HG03139 (cell line): ENCODE measurements at regions not wholly inside any gene's neighbourhood (a gene's known extent, or its start where the extent isn't known, plus 50 kb on each side); places are given as distances from the start of the nearest gene placed in this dataset.
"Not testable (repeated sequence)": the region's sequence is repeated elsewhere in the genome, so short reads cannot be mapped to it uniquely, and the experiment has no call there.

Experiments
- ATAC-seq: cut with Tn5 transposase; IDR thresholded peaks from one replicate; pipeline ENCODE4 v1.9.1; 2021; ENCODE audit not compliant: unreplicated experiment

DNA sequence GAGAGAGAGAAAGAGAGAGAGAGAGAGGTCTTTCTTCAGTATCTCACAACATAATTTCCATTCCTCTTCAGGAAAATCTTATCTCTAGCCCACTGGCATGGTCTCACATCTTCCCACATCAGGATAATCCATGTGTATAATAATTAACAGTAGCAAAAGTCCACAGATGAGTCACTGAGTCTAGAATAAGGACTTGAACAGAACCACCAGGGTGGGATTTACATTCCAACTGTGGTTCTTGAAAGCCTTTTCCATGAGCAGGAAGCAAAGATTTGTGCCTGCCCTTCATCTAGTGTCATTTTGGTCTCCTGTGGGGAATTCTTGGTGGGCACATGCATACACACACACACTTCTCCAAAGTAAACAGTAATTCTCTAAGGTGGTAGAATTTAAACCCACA is 107.1 kb upstream of the TCF4 start:
- ATAC-seq = no peak

DNA sequence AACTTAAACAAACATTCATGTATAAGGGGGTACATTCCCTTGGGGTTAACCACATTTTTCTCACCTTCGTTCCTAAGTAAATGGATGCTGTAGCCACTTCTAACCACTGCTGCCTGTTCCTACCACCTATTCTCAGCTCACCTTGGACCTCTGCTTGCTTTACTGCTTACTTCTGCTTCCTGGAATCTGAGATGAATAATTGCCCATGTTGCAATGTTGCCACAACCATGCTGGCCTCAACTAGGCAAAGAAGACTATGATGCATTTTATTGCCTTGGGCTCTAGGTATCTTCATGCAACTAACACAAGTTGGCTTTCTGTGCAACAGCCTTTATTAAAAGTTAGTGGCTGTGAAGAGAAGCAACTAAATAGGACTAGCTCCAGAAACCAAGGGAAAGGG is 106.3 kb upstream of the TCF4 start:
- no peak for ATAC-seq

DNA sequence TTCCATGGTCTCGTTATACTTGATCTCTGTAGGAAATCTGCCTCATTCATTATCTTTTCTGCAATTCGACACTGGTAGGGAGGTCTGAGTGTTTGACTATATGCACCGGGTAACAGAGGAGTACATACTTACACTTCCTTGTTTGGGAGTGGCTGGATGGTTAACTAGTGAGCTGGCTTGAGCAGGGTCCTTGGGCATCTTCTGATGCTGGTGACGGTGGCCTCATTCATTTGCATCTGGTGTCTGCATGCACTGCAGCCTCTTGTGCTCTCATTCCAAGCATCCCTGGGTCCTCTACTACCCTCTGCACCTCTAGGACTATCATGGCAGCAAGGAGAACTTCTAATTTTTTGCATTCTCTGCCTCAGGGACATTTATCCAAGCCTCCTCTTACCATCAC is 100.0 kb upstream of the TCF4 start:
- no peak for ATAC-seq

DNA sequence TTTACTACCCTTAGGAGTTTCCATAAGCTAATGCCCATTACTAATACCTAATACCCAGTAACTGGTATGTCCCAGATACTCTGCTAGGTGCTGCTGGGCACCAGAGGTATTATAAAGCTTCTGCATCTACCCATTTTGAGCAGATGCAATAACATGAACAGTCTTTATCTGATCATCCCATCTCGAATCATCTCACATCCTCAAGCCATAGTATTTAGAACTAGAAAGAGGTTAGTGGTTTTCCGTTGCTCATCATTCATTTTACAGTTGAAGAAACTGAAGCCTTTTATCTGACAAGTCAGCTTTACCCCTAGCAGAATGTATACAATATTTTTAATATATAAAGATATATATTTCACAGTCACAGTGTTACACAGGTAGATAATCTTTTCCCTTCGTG is 99.1 kb upstream of the TCF4 start:
- ATAC-seq = no peak

- ATAC-seq = no peak
Observed at GRCh38 chr18:55685638-55686037, 97.6 kb upstream of the TCF4 start.

GRCh38 chr18:55672574-55673361 is 84.8 kb upstream of the TCF4 start:
- no peak for ATAC-seq

DNA sequence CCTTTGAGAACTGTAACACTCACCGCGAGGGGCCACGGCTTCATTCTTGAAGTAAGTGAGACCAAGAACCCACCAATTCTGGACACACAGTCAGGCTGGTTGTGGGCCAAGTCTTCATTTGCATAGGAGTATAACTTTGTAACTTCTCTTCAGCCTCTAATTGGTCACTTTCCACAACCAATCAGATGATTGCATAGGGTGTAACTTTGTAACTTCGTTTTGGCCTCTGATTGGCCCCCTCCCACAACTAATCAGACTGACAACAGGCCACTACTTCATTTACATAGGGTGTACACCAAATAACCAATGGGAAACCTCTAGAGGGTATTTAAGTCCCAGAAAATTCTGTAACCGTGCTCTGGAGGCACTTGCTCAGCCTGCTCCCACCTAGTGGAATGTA is 77.5 kb upstream of the TCF4 start:
- ATAC-seq = no peak

GRCh38 chr18:55664758-55665400 is 76.9 kb upstream of the TCF4 start:
- ATAC-seq = not testable (repeated sequence)

- no peak for ATAC-seq
Observed at GRCh38 chr18:55663891-55664290, 75.9 kb upstream of the TCF4 start.

DNA sequence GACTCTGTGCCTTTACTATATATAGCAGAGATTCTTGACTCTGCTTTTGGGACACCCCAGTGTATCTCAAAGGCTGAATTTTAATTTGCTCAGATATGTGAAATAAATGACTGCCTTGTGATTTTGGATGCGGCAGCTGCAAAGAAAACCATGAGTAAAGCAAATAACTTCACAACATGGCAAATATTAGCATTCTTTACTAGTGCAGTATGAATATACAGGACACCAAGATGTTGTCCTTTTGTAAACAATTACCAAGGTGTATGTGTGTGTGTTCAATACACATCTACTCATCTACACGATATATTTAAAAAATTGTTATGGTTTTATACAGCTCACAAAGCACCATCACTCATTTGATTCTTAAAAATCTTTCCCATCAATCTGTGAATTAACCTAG is 70.6 kb upstream of the TCF4 start:
- no peak for ATAC-seq

DNA sequence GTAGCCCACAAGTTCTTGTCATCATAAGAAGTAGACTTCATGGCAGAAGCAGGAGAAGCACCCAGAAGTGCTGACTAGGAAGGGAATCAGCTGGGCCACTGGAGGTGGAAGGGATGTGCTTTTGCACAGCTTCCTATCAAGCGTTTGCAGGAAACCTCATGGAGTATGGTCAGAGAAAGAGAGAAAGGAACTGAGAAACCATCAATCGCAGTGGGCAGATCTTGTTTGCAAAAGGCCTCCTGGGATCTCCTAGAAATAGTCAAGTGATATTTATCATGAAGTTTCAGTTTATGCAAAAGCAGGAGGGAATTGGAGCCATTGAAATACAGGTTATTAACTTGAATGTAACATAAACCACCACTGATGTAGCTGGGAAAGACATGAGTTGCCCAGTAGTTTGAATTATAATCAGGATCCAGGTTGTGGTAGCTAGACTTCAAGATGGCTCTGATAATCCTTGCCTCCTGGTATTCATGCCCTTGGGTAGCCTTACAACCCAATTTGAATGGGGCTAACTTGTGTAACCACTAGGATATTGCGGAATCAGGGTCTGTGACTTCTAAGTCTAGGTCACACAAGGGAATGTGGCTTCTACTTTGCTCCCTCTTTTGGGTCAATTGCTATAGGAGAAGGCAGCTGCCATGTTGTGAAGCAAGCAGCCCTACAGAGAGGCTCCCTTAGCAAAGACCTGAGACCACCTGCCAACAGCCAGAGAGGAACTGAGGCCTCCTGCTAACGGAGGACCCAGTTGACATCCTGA is 69.8 kb upstream of the TCF4 start:
- no peak for ATAC-seq

DNA sequence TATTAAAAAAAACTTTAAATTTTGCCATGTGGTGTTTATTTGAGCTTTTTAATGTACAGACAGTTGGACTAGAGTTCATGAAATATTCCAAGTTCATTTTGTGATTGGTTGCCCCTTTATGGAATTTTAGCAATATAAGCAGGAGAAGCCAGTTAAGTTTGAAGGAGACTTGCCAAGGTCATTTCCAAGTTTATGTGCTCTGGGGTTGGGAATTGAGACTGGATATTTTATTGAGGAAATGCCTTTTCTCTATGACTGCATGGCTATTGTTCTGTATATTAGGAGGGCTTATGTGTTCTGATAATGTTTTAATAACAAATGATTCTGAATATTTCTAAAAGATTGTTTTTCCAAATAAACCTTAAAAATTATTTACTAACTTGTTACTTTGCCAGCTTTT is 67.0 kb upstream of the TCF4 start:
- no peak for ATAC-seq

GRCh38 chr18:55651236-55651635 is 63.2 kb upstream of the TCF4 start:
- ATAC-seq = no peak

GRCh38 chr18:55650363-55650870 is 62.4 kb upstream of the TCF4 start:
- ATAC-seq = no peak

GRCh38 chr18:55647331-55647730 is 59.3 kb upstream of the TCF4 start:
- no peak for ATAC-seq

DNA sequence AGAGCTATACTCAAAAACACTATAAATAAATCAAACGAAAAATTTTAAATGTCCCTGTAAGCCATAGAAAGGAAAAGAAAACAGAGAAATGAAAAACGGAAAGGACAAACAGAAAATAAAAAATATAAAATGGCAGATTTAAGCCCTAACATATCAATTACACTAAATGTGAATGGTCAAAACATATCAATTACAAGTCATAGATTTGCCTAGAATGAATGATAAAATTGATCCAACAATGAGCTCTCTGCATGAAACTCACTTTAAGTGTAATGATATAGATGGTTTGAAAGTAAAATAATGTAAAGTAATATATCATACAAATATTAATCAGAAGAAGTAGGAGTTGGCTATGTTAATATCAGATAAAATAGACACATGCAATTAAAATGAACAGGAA is 54.2 kb upstream of the TCF4 start:
- ATAC-seq = no peak

GRCh38 chr18:55641486-55641885 is 53.5 kb upstream of the TCF4 start:
- no peak for ATAC-seq
